PC-3 (cell line): ENCODE measurements at regions not wholly inside any gene's neighbourhood (a gene's known extent, or its start where the extent isn't known, plus 50 kb on each side); places are given as distances from the start of the nearest gene placed in this dataset.
A peak's percentile ranks its signal among the peaks of the same experiment; 100 is the strongest.

Experiments
- CTCF ChIP-seq: fragments of 300-600 bp; sonication (generic); conservative IDR thresholded peaks from 2 replicates; pipeline ENCODE4 v1.5.1; 2017; ENCODE audit warnings: antibody characterized with exemption, low read depth, mild to moderate bottlenecking, low read length
- EZH2 ChIP-seq: fragments of 300-600 bp; sonication (generic); IDR thresholded peaks from one replicate; pipeline ENCODE4 v1.6.1; 2017; ENCODE audit warnings: antibody characterized with exemption, mild to moderate bottlenecking, low read length; ENCODE audit not compliant: unreplicated experiment
- EZH2phosphoT487 ChIP-seq: fragments of 300-600 bp; sonication (generic); IDR thresholded peaks from 2 replicates; pipeline ENCODE4 v1.6.1; 2018; ENCODE audit warnings: mild to moderate bottlenecking, antibody characterized with exemption, low read length, borderline replicate concordance

GRCh38 chrX:40284852-40285251 is 187.1 kb upstream of the BCOR start:
- no peak for TF ChIP-seq EZH2
- 0 out of 2 replicates have a peak, but pooled peaks have one; percentile 8 for TF ChIP-seq CTCF
- TF ChIP-seq EZH2phosphoT487 = no peak
